ENCODE measurements at regions not wholly inside any gene's neighbourhood (a gene's known extent, or its start where the extent isn't known, plus 50 kb on each side); places are given as distances from the start of the nearest gene placed in this dataset.

DNA sequence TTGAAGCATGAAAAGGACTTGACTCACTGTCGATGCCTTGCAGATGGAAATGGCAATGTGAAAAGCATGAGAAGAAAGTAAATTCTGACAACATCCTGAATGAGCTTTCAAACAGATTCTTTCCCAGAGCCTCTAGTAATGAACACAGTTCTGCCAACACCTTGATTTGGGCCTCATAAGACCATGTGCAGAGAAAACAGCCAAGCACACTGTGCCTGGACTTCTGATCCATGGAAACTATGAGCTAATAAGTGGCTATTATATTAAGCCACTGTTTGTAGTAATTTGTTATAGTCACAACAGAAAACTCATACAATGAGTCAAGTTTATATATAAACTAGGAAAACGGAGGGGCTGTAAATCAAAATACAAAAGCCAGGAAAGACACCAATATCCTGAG, 477.3 kb downstream of the MBD2 start:
- POLR2A ChIA-PET: no interaction called here
- Histone ChIP-seq H2AFZ (ENCODE audit: insufficient read depth, low read depth, low read length, poor library complexity, severe bottlenecking) (no peak overlapping the region), H3K9ac (ENCODE audit: low read length) (no peak overlapping the region), H3K4me2 (replicated peaks; ENCODE audit: low read depth, low read length, poor library complexity, severe bottlenecking) (no peak overlapping the region), H4K20me1 (ENCODE audit: control insufficient read depth, insufficient read depth, low read length, poor library complexity, severe bottlenecking) (no peaks in the 10 kb centered on the region), H3K36me3 (replicated peaks in 1 of 2; ENCODE audit: control extremely low read depth in 1 of 2, control insufficient read depth in 1 of 2, extremely low read depth in 1 of 2, insufficient read depth in 2 of 2, low read length in 1 of 2) (no peaks in the 10 kb centered on the region), H3K27me3 (replicated peaks in 1 of 4; ENCODE audit: control extremely low read depth in 1 of 4, control insufficient read depth in 3 of 4, insufficient read depth in 4 of 4, low read length in 3 of 4) (no peaks in the 10 kb centered on the region), H3K4me3 (ENCODE audit: control extremely low read depth in 1 of 5, extremely low read depth in 1 of 5, insufficient read depth in 1 of 5, low read depth in 2 of 5, low read length in 4 of 5) (no peak overlapping the region), H3K79me2 (ENCODE audit: control insufficient read depth, insufficient read depth, low read length) (no peaks in the 10 kb centered on the region), H3K27ac (ENCODE audit: low read length in 2 of 2) (no peak overlapping the region), H3K9me3 (ENCODE audit: control extremely low read depth in 1 of 3, control insufficient read depth in 2 of 3, insufficient read depth in 1 of 3, low read length in 2 of 3) (peaks cover 0 to 1% (median 0%) of the 10 kb centered on the region in 3 donors), H3K4me1 (ENCODE audit: control insufficient read depth in 2 of 2, insufficient read depth in 2 of 2, low read length in 2 of 2) (no peaks in the 10 kb centered on the region)
- ATAC-seq (ENCODE audit: low read depth) (no peak), DNase-seq (no peak)
- no CpG with 5 or more reads among the region's 2 CpGs for WGBS (ENCODE audit: insufficient coverage)
- Mint-ChIP-seq H3K27ac (no peak overlapping the region), H3K9me3 (ENCODE audit: insufficient read depth) (no peaks in the 10 kb centered on the region), H3K4me1 (no peaks in the 10 kb centered on the region), H3K27me3 (no peaks in the 10 kb centered on the region), H3K4me3 (no peak overlapping the region)
- intact Hi-C loops (cut with micrococcal nuclease): no loop called here
- CTCF ChIA-PET: no interaction called here
- TF ChIP-seq, protein P1, sequence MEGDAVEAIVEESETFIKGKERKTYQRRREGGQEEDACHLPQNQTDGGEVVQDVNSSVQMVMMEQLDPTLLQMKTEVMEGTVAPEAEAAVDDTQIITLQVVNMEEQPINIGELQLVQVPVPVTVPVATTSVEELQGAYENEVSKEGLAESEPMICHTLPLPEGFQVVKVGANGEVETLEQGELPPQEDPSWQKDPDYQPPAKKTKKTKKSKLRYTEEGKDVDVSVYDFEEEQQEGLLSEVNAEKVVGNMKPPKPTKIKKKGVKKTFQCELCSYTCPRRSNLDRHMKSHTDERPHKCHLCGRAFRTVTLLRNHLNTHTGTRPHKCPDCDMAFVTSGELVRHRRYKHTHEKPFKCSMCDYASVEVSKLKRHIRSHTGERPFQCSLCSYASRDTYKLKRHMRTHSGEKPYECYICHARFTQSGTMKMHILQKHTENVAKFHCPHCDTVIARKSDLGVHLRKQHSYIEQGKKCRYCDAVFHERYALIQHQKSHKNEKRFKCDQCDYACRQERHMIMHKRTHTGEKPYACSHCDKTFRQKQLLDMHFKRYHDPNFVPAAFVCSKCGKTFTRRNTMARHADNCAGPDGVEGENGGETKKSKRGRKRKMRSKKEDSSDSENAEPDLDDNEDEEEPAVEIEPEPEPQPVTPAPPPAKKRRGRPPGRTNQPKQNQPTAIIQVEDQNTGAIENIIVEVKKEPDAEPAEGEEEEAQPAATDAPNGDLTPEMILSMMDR (IDR thresholded peaks at IDR 0.05): no peak

DNA sequence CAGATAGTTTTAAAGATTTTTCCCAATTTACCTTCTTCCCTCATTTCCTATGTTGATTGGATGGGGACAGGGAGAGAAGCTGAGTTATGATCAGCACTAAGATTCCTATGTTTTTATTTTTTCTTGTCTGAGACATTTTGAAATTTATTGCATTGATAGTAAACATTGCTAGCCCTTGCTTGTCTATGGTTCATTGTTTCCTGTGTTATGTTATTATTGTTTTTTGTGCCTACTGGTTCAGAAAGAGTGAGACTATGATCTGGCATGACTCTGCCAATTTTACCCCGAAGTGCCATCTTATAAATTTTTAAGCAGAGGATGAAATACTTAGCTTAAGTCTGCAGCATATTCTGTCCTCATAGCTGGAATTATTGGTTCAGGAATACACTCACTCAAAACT, 478.5 kb downstream of the MBD2 start:
- intact Hi-C loops (cut with micrococcal nuclease): no loop called here
- no peaks in the 10 kb centered on the region for H3K79me2 ChIP-seq (ENCODE audit: control insufficient read depth, insufficient read depth, low read length)
- TF ChIP-seq, protein P1 (IDR thresholded peaks at IDR 0.05): no peak
- no peak for TF ChIP-seq EZH2 (IDR thresholded peaks at IDR 0.05; ENCODE audit: borderline replicate concordance, insufficient read depth, low read depth, low read length, poor library complexity, severe bottlenecking)
- peaks cover 0 to 1% (median 0%) of the 10 kb centered on the region in 3 donors for H3K9me3 ChIP-seq (ENCODE audit: control extremely low read depth in 1 of 3, control insufficient read depth in 2 of 3, insufficient read depth in 1 of 3, low read length in 2 of 3)
- no peak overlapping the region for H3K4me3 ChIP-seq (ENCODE audit: control extremely low read depth in 1 of 5, extremely low read depth in 1 of 5, insufficient read depth in 1 of 5, low read depth in 2 of 5, low read length in 4 of 5)
- H3K27ac Mint-ChIP-seq: no peak overlapping the region
- no peak overlapping the region for H3K4me2 ChIP-seq (replicated peaks; ENCODE audit: low read depth, low read length, poor library complexity, severe bottlenecking)
- POLR2A ChIA-PET: no interaction called here
- no peaks in the 10 kb centered on the region for H4K20me1 ChIP-seq (ENCODE audit: control insufficient read depth, insufficient read depth, low read length, poor library complexity, severe bottlenecking)
- H3K27ac ChIP-seq (ENCODE audit: low read length in 2 of 2): no peak overlapping the region
- H3K9me3 Mint-ChIP-seq (ENCODE audit: insufficient read depth): no peaks in the 10 kb centered on the region
- DNase-seq (no peak), ATAC-seq (ENCODE audit: low read depth) (no peak)
- H3K27me3 ChIP-seq (replicated peaks in 1 of 4; ENCODE audit: control extremely low read depth in 1 of 4, control insufficient read depth in 3 of 4, insufficient read depth in 4 of 4, low read length in 3 of 4): no peaks in the 10 kb centered on the region
- no peaks in the 10 kb centered on the region for H3K27me3 Mint-ChIP-seq
- no peak overlapping the region for H3K4me3 Mint-ChIP-seq
- H3K9ac ChIP-seq (ENCODE audit: low read length): no peak overlapping the region
- H3K4me1 Mint-ChIP-seq: no peaks in the 10 kb centered on the region
- CTCF ChIA-PET: no interaction called here
- H3K4me1 ChIP-seq (ENCODE audit: control insufficient read depth in 2 of 2, insufficient read depth in 2 of 2, low read length in 2 of 2): no peaks in the 10 kb centered on the region
- no peak overlapping the region for H2AFZ ChIP-seq (ENCODE audit: insufficient read depth, low read depth, low read length, poor library complexity, severe bottlenecking)
- no CpG with 5 or more reads among the region's 1 CpG for WGBS (ENCODE audit: insufficient coverage)
- H3K36me3 ChIP-seq (replicated peaks in 1 of 2; ENCODE audit: control extremely low read depth in 1 of 2, control insufficient read depth in 1 of 2, extremely low read depth in 1 of 2, insufficient read depth in 2 of 2, low read length in 1 of 2): no peaks in the 10 kb centered on the region

All from B cell (primary cell).